NCI-H774 (cell line): ENCODE measurements at regions not wholly inside any gene's neighbourhood (a gene's known extent, or its start where the extent isn't known, plus 50 kb on each side); places are given as distances from the start of the nearest gene placed in this dataset.

Source experiments
- DNase-seq: peaks from one replicate; lab custom pipeline; 2025; lab: John Stamatoyannopoulos, UW

DNA sequence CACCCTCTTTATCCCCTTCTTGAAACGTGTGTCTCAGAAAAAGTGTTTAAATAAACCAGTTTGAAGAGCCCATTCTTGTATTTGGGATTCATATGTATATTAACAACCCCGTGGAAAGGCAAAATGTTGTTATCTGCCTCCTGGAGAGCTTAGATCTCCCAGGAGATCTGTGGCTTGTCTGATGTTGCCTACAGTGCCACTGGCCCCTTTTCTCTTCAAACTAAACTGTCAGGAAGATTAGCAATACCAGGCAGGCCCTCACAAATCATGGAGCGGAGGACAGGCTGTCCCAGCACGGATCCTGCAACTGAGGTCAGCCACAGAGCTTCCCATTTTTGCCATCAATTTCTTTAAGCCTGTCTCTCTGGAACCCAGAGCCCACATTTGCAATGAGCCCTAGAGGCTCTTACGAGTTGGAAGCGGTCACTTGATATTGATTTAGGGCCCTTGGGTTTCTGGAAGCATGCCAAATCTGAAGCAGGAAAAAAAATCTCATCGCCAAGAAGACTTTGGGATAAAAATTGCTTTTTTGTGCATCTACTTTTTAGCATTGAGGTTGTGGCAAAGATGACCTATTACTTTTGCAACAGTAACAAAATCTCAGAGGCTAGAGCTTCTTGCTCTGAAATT lies 234.1 kb downstream of the OPA1 start:
- DNase-seq: no peak

DNA sequence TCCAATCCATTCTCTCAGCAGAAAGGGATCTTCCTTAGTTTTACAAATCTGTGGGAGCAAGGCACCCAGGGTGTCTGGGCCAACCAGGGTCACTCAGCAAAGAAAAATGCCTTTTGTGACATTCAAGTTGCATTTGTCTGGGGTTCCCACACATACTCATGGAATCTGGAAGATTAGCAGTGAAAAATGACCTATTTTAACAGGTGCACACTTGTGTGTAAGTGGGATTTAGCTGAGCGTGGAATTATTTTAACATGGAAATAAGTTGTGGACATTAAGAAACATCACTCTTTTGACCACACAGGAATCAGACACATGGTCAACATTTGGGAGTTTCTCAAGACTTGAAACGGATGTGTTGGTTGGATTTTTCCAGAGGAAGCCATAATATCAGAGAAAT lies 234.9 kb downstream of the OPA1 start:
- DNase-seq: no peak

DNA sequence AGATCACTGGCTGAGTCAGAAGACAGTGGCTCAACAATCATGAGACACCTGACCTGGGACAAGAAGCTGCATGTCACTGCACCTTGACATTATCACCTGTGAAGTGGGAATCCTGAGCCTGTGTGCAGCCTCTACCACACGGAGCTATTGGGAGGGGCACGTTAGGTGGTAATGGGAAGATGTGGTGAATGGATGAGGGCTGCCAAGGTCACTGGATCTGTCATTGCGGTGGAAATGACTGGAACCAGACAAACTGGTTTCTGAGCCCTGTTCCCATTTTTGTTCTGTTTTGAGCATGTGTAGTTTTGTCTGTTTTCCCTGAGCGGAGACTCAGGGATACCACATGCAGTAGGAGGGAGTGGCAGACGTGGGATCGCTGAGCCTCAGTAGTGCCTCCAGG lies 235.5 kb downstream of the OPA1 start:
- no peak for DNase-seq

DNA sequence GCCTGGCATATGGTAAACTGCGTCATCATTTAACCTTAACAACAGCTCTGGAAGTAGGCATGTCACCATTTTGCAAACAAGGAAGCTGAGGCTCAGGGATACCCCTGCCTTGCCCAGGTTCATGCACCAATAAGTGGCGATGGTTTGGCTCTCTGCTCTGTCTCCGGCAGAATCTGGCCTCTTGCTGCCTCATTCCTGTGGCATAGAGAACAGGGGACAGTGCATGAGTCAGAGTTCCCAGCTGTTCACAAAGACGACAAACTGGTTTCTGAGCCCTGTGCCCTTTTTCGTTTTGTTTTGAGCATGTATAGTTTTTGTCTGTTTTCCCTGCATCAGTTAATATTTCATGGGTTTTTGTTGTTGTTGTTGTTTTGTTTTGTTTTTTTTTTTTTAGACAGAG lies 236.8 kb downstream of the OPA1 start:
- peak; percentile 70 for DNase-seq

DNA sequence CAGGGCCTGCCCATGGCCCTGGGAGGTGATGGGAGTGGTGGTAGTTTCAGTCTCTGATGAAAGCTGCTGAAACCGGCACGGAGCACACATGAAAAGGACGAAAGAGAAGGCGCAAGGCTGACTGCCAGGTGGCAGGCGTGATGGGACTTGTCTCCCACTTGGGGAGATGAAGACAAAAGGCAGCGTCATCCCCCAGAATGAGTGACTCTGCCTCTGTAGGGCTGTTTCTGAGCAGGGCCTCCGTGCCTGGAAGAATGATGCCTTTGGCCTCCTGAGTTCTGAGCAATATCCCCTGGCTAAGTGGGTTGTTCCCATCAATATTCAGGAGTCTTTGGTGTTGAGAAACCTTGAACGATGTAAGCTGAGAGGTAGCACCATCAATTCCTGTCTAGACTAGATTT lies 237.8 kb downstream of the OPA1 start:
- peak; percentile 53 for DNase-seq

DNA sequence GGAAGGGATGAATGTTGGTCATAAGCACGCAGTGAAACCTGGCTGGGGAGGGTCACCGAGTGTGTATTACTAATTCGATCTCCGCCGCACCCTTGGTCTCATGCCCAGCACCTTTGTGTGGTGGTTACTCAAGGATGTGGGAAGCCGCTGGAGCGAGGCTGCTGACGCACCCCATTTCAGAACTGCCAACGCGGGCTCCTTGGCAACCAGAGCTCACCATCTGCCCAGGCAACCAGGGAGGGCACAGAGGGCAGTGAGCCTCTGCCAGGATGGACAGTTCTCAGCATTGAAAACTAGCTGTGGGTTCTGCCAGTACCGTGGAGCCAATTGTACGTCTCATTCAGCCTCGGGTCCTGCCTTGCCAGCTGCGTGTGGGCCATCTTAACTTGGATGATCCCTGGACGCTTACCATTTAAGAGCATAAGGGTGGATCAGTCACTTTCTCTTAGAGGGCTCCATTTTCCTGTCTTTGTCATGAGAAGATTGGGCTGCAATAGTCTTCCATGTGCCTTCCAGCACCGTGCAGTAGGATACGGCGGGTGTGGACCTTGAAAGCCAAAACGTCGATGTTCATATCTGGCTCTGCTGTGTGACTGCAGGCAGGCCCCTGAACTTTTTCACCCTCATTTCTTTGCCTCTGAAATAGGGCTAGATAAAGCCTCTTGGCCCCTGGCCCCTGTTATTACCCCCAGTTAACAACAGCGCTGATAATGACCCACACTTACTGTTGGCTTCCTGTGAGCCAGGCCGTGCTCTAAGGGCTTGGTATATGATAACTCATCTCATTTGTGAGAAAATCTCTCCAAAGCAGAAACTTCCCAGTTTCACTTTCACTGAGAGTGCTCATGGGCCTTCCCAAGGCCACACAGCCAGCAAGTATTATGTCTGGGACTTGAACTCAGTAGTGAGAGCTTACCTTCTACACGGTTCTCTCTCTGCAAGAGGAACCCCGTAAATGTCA lies 238.8 kb downstream of the OPA1 start:
- peak; percentile 25 for DNase-seq

DNA sequence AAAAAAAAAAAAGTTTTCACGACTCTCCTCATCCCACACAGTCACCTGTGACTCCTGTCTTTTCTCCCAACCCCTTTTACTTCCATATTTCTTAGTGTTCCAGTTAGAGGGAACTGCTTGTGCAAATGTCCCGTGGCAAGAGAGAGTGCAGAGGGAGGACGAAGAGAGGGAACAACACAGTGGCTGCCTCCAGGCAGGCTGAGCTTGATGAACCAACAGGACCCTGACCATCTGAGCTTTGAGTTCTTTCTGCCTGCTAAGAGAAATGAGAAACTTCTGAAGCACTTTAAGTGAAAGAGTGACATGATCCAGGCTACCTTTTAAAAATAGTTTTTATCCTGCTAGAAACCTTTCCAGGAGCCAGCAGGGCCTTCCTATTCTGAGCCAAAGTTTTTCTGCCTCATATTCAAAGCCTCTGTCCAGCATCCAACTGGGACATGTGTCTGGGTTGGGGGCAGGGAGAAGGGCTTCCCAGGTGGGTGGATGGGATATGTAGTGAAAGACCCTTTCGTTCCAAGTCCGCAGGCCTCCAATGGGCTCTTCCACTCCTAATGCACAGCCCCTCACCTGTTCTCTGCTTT lies 239.9 kb downstream of the OPA1 start:
- DNase-seq: no peak

DNA sequence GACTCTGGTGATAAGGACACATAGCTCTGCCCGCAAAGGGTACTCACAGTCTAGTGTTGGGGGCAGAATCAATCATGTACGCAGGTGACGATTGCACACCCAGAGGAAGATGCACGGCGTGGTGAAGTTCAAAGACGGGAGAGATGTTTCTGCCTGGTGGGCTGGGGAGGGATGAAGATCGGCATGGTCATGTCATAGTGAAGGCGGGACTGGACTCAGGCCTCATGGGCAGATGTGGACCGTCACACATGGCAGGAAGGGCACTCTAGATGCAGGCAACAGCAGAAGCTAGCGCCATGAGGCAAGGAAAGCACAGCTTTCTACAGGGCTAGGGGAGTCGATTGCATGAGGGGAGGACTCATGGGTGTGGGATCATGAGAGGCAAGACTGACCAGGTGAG lies 240.6 kb downstream of the OPA1 start:
- DNase-seq: no peak

DNA sequence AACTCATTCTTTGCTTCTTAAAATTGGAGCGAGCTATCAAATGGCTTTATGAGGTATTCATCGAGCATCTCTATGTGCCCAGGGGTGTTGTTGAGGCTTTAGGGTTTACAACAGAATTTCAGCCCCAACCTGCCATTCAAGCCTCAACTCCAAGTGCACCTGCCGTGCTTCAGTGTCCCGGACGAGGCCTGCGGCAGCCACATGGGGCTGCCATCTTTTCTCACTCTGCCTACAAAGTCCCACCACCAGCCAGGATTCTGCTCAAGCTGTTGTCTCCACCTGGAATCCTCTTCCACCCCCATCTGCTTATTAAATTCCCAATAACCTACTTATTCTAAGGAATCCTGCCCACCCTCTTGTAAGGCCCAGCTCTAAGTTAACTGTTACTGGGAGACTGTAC lies 242.4 kb downstream of the OPA1 start:
- DNase-seq: no peak

DNA sequence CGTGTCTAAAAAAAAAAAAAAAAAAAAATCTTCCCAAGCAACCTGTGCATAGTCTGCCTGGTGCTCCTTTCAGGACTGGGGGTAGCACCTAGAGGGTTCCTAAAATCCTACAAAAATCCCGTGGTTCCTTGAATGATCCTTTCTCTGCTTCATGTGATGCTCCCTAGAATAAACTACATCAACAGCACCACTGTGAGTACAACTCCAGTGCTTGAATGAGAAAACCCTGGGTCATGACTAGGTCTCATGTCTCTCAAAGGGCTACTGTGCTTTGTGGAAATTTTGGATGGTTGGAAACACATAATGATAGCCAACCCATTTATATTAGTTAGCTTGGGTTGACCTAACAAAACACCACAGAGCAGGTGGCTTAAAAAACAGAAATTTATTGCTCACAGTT lies 243.5 kb downstream of the OPA1 start:
- DNase-seq: no peak

DNA sequence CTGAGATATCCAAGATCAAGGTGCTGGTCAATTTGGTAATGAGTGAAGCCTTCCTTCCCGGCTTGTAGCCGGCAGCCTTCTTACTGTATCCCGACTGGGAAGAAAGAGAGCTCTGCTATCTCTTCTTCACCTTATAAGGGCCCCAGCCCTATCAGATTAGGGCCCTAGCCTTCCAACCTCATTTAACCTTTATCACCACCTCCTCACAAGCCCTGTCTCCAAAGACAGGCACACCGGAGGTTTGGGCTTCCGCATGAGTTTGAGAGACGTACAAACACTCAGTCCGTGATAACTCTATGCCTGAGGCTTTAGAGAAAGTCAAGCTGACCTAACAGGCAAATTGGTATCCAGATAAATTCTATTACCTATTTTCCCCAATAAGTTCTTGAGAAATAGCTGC lies 243.9 kb downstream of the OPA1 start:
- no peak for DNase-seq

DNA sequence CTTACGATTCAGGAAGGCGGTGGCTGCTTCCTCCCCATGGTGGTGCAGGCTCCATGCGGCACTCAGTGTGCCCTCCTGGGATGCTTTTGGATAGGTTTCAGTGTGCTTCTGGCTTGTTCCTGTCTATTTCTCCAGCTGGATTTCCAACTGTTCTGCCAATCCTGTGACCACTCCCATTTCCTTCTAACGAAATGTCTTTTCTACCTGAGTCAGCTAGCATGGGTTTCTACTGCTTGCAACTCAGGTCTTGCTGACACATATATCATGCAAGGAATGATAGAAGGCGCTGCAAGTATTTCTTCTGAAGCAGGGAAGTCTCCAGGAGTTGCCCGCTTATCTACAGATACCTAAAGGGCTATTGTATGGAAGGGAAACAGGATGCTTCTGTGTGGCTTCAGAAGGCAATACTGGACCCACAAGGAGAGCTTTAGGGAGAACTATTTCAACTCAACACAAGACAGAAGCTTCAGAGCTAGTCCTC lies 244.4 kb downstream of the OPA1 start:
- DNase-seq: no peak

DNA sequence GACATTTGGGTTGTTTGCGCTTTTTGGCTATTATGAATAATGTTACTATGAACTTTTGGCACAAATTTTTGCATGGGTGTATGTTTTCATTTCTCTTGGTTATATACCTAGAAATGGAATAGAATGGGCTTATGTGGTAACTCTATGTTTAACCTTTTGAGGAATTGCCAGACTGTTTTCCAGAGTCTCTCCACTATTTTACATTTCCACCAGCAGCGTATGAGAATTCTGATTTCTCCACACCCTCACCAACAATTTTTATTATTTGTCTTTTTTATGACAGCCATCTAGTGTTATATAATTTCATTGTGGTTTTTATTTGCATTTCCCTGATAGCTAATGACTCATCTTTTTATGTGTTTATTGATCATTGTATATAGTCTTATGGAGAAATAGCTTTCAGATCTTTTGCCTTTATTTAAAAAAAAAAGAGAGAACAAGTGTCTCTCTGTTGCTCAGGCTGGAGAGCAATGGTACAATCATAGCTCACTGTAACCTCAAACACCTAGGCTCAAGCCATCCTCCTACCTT lies 247.2 kb downstream of the OPA1 start:
- DNase-seq: no peak

DNA sequence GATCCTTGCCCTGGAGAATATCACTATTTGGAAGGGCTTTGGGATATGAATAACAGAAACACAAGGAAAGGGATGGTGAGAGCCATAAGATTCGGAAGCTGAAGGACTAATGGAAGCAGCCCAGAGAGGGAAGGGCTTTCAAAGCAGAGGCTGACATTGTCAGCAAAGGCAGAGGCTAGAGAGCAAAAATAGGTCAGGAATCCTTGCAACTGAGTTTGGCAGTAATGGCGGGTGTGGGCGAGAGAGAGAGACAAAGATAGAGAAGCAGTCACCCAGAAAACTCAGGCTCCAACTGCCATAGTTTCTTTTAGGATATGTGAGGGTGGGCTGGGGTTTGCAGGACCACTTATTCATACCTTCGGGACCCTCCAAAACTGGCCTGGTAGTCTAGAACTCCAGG lies 248.6 kb downstream of the OPA1 start:
- DNase-seq: no peak

DNA sequence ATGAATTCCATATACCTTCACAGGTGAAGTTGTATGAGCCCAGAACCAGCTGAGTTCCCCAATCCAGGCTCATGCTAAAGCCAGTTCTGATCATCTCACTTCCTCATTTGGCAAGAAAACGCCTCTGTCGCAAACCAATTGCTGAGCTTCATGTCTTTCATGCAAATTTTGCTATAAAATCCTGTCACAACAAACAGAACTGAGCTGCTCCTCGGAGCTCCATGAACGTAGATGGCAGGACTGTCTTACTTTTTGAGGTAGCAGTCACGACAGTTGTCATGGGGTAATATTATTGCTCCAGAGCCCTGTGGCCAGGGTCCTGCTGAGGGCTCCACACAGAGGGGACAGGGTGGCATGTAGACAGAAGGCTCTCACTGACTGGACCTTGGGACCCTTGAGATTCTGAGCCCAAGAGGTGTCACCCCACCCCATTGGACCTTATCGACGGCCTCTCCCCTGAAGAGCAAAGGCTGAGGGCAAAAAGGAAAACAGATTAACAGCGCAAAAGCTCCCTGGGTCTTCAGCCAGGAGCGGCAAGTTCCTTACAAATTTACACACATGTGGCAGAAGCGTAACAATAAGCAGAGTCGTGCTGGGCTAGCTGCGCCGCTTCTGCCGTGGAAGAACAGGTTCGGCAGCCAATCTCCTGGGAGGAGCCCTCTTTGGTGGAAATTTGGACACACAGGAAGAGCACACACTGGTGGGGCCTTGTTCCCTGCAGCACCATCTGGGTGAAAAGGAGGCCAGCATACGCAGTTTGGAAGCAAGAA lies 249.2 kb downstream of the OPA1 start:
- DNase-seq: no peak

DNA sequence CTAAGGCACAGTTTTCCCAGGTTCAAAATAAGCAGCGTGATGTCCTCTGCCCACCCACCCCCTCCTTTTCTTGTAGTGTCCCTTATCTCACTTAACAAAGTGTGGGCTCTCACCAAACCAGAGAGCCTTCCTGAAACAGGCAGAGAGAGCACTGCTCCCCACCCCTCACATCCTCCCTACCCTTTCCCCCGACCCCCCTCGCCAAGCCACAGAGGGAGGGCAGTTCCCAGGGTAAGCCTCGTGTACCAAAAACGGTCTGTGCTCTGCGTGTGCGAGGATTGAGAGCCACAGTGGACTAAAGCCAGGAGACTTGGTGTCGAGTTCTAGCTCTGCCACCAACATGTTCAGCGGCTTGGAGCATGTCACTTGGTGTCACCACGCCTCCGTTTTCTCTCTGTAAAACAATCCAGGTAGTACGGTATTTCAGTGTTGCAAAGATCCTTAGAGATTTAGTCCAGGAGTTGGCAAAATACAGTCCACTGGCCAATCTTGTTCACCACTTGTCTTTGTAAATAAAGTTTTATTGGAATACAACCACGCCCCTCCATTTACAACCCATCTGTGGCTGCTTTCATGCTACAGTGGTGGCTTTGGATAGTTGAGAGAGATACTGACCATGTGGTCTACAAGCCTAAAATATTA lies 249.9 kb downstream of the OPA1 start:
- DNase-seq: no peak

DNA sequence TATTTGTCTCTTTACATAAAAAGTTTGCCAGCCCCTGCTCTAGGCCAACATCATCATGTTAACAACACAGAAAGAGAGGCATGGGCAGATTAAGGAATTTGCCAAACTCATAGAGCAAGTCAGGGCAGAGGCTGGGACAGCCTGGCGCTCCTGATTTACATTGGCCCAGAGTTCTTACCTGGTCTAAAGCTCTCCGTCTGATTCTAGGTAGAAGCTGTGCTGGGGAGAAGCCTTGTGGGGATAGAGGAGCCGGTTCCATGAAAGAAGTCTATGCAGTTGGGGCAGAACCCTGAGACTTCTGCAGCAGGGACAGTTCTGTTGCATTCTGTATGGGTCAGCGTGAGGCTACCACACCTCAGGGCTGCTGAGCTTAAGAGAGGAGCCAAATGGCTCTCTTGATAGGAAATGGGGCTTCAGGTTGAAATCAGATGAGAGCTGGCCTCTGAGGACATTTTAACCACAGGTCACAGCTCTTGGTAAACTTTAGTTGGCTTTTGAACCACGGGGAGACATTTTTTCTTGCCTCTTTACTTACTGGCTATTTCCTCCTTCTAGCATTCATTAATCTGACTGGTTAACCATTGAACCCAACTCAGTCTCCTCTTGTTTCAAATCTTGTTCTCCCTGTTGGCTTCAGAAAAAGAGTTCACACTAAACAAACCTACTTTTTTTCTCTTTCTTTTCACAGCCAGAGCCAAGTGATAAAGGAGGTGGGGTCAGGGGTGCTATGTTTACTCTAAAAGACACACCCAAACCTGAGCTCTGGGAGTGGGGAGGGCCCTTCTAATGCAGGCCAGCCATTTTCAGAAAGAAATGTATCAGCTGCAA lies 250.7 kb downstream of the OPA1 start:
- no peak for DNase-seq

DNA sequence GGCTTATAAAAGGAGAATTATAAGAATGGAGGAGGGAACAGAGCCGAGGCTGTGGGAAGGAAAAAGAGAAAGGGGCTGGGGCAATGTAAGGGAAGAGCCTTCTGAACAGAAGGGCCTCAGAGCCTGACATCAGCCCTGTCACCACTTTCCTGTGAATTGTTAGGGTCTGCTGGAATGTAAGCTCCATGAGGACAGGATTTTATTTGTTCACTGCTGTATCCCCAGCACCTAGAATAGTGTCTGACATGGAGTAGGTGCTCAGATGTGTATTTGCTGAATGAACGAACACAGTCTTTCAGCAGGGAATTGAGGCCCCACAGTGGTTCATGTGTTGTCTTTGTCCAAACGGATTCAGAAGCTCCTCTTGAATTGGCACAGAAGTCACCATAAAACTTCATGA lies 251.5 kb downstream of the OPA1 start:
- DNase-seq: no peak

DNA sequence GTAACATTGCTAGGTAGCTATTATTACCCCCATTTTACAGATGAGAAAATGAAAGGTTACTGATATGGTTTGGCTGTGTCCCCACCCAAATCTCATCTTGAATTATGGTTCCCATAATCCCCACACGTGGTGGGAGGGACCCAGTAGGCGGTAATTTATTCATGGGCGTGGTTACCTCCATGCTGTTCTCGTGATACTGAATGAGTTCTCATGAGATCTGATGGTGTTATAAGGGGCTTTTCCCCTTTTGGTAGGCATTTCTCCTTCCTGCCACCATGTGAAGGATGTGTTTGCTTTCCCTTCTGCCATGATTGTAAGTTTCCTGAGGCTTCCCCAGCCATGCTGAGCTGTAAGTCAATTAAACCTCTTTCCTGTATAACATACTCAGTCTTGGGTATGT lies 252.1 kb downstream of the OPA1 start:
- no peak for DNase-seq

DNA sequence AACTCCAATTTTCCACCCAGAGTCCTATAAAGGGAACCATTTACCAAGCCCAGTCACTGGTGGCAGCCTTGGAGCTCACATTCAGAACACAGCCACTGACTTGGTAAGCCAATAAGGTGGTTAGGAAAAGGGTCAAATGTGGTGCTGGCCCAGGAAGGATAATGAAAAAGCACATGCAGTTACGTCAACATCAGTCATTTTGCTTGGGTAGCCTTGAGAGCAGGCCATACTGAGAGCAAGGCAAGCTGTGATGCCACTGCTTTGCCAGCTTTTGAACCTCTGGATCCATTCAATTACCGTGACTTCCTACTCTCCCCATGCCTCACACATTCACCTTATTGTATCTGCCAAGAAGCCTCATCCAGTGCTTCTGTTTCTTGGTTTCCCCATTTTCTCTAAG lies 253.6 kb downstream of the OPA1 start:
- DNase-seq: no peak

DNA sequence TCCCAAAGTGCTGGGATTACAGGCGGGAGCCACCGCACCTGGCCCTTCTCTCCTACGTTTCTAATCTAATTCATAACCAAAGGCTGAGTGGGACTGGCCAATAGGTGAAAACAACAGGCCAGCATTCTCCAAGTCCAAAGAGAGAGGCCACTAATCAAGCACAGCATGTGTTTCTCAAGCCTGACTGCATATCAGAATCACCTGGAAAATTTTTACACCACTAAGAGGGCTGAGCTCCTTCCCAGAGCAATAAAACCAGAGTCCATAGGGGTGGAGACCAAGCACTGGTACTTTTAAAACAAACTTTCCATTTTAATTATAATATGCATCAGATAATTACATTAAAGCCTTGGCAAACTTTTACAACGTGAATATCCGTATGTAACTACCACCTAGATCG lies 254.4 kb downstream of the OPA1 start:
- no peak for DNase-seq
